DND-41 (cell line): ENCODE measurements at regions not wholly inside any gene's neighbourhood (a gene's known extent, or its start where the extent isn't known, plus 50 kb on each side); places are given as distances from the start of the nearest gene placed in this dataset.

ENCODE experiments used
- EZH2 ChIP-seq: IDR thresholded peaks from 3 replicates; pipeline ENCODE4 v1.6.1; 2012; ENCODE audit warnings: borderline replicate concordance, low read depth, mild to moderate bottlenecking, moderate library complexity, low read length, inconsistent platforms; ENCODE audit not compliant: severe bottlenecking
- TF ChIP-seq, protein P1 (sequence below): IDR thresholded peaks from 2 replicates; pipeline ENCODE4 v1.5.1; 2012; ENCODE audit warnings: borderline replicate concordance, low read length, moderate library complexity, mild to moderate bottlenecking; ENCODE audit not compliant: poor library complexity, severe bottlenecking; ENCODE audit errors: extremely low read depth

DNA sequence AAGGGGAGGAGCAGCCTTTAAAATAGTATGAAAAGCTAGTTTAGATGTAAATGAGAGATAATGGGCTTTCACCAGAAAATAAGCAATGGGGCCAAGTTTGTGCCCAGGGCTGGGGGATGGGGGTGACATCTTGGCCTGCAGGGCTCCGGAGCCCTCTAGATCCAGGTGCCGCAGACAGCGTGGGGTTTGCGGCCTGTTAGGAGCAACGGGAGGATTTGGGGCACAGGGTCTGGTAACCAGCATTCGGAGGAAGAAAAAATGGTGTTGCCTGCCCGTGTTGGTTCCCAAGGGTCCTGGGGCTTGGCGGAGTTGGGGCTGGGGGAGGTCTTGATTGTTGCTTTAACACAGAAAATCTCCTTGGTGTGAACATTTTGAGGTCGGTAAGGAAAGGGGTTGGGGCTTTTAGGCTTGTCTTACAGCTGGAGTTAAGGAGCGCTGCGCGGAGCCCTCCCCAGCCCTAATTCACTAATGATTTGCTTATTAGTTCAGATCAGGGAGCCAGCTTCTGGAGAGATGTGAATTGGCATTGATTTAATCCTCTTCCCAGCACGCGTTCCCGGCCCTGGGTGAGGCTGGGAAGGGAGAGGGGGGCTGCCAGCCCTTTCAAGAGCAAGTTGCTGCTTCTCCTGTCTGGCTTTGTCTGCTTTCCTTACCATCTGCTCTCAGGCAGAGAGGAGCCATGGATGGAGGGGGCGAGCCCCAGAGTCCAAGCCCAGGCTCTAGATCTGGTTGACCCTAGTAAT is 443.4 kb downstream of the BCOR start:
- TF ChIP-seq, protein P1, sequence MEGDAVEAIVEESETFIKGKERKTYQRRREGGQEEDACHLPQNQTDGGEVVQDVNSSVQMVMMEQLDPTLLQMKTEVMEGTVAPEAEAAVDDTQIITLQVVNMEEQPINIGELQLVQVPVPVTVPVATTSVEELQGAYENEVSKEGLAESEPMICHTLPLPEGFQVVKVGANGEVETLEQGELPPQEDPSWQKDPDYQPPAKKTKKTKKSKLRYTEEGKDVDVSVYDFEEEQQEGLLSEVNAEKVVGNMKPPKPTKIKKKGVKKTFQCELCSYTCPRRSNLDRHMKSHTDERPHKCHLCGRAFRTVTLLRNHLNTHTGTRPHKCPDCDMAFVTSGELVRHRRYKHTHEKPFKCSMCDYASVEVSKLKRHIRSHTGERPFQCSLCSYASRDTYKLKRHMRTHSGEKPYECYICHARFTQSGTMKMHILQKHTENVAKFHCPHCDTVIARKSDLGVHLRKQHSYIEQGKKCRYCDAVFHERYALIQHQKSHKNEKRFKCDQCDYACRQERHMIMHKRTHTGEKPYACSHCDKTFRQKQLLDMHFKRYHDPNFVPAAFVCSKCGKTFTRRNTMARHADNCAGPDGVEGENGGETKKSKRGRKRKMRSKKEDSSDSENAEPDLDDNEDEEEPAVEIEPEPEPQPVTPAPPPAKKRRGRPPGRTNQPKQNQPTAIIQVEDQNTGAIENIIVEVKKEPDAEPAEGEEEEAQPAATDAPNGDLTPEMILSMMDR: no peak
- no peak for TF ChIP-seq EZH2
